Activated CD4-positive, alpha-beta T cell treated with anti-CD3 and anti-CD28 coated beads, Interleukin-2, amount 10 ng/mL, durations not matched to agents 7 days and 5 days (primary cell): ENCODE measurements at regions not wholly inside any gene's neighbourhood (a gene's known extent, or its start where the extent isn't known, plus 50 kb on each side); places are given as distances from the start of the nearest gene placed in this dataset.

Experiments
- CTCF ChIA-PET: fragments of 350-600 bp; sonication (Branson Sonifier 250); formaldehyde crosslinking; loops from one replicate; lab custom pipeline; 2021; ENCODE audit warnings: antibody characterized with exemption; lab: Charles Lee
- POLR2A ChIA-PET: fragments of 350-600 bp; sonication (Branson Sonifier 250); formaldehyde crosslinking; loops from one replicate; lab custom pipeline; 2021; ENCODE audit warnings: antibody characterized with exemption; lab: Charles Lee
- DNase-seq: peaks from one replicate; pipeline ENCODE4 v3.0.0-alpha.2; 2020
- H3K27ac Mint-ChIP-seq: one replicate; pipeline ENCODE4 v1.8.0; 2021; ENCODE audit warnings: mild to moderate bottlenecking, moderate library complexity, mixed read lengths
- H3K27me3 Mint-ChIP-seq: one replicate; pipeline ENCODE4 v1.8.0; 2021; ENCODE audit warnings: mixed read lengths
- H3K36me3 Mint-ChIP-seq: one replicate; pipeline ENCODE4 v1.8.0; 2021; ENCODE audit warnings: low read depth, mixed read lengths
- H3K4me1 Mint-ChIP-seq: one replicate; pipeline ENCODE4 v1.8.0; 2021; ENCODE audit warnings: mixed read lengths
- H3K4me3 Mint-ChIP-seq: one replicate; pipeline ENCODE4 v1.8.0; 2021; ENCODE audit warnings: mild to moderate bottlenecking, moderate library complexity, mixed read lengths
- H3K9me3 Mint-ChIP-seq: one replicate; pipeline ENCODE4 v1.8.0; 2021; ENCODE audit warnings: mixed read lengths

- Mint-ChIP-seq H3K27me3 (no peaks in the 10 kb centered on the region), H3K4me3 (no peak overlapping the region), H3K4me1 (no peaks in the 10 kb centered on the region), H3K9me3 (peaks cover 19% of the 10 kb centered on the region), H3K36me3 (peaks cover 3% of the 10 kb centered on the region), H3K27ac (no peak overlapping the region)
- ChIA-PET CTCF (no interaction called here), POLR2A (no interaction called here)
- DNase-seq, result no peak
Observed at GRCh38 chr2:10520154-10520553, 72.0 kb upstream of the ODC1 start.

GRCh38 chr2:10519394-10519740, 71.2 kb upstream of the ODC1 start:
- no peaks in the 10 kb centered on the region for H3K27me3 Mint-ChIP-seq
- H3K36me3 Mint-ChIP-seq, result peaks cover 3% of the 10 kb centered on the region

GRCh38 chr2:10518470-10519393, 70.6 kb upstream of the ODC1 start:
- ChIA-PET CTCF (no interaction called here), POLR2A (no interaction called here)
- peaks cover 3% of the 10 kb centered on the region for H3K36me3 Mint-ChIP-seq
- H3K27me3 Mint-ChIP-seq, result no peaks in the 10 kb centered on the region
- H3K27ac Mint-ChIP-seq, result no peak overlapping the region
- H3K4me1 Mint-ChIP-seq, result no peaks in the 10 kb centered on the region
- no peak for DNase-seq
- peaks cover 24% of the 10 kb centered on the region for H3K9me3 Mint-ChIP-seq
- H3K4me3 Mint-ChIP-seq, result no peak overlapping the region

More at GRCh38 chr2:10519394-10519740, 71.2 kb upstream of the ODC1 start:
- Mint-ChIP-seq H3K4me1 (no peaks in the 10 kb centered on the region), H3K27ac (no peak overlapping the region), H3K9me3 (peaks cover 24% of the 10 kb centered on the region), H3K4me3 (no peak overlapping the region)
- DNase-seq, result no peak
- ChIA-PET CTCF (no interaction called here), POLR2A (no interaction called here)

GRCh38 chr2:10517351-10518043, 69.4 kb upstream of the ODC1 start:
- H3K4me3 Mint-ChIP-seq, result no peak overlapping the region
- peaks cover 3% of the 10 kb centered on the region for H3K36me3 Mint-ChIP-seq
- ChIA-PET POLR2A (no interaction called here), CTCF (no interaction called here)
- H3K9me3 Mint-ChIP-seq, result peaks cover 24% of the 10 kb centered on the region
- H3K27ac Mint-ChIP-seq, result no peak overlapping the region
- H3K27me3 Mint-ChIP-seq, result no peaks in the 10 kb centered on the region
- DNase-seq, result no peak
- no peaks in the 10 kb centered on the region for H3K4me1 Mint-ChIP-seq

- ChIA-PET CTCF (no interaction called here), POLR2A (no interaction called here)
- Mint-ChIP-seq H3K9me3 (peaks cover 24% of the 10 kb centered on the region), H3K27ac (no peak overlapping the region), H3K36me3 (peaks cover 3% of the 10 kb centered on the region), H3K27me3 (peaks cover 4% of the 10 kb centered on the region), H3K4me3 (no peak overlapping the region), H3K4me1 (no peaks in the 10 kb centered on the region)
- DNase-seq, result no peak
Observed at GRCh38 chr2:10515887-10516286, 67.8 kb upstream of the ODC1 start.

GRCh38 chr2:10514743-10515142, 66.6 kb upstream of the ODC1 start:
- no peak for DNase-seq
- Mint-ChIP-seq H3K4me1 (no peaks in the 10 kb centered on the region), H3K4me3 (no peak overlapping the region), H3K27ac (no peak overlapping the region), H3K9me3 (peaks cover 24% of the 10 kb centered on the region), H3K27me3 (peaks cover 9% of the 10 kb centered on the region), H3K36me3 (peaks cover 3% of the 10 kb centered on the region)
- POLR2A ChIA-PET, result no interaction called here
- CTCF ChIA-PET, result no interaction called here

- Mint-ChIP-seq H3K36me3 (peaks cover 3% of the 10 kb centered on the region), H3K27me3 (peaks cover 10% of the 10 kb centered on the region), H3K9me3 (peaks cover 24% of the 10 kb centered on the region), H3K4me1 (no peaks in the 10 kb centered on the region), H3K4me3 (no peak overlapping the region), H3K27ac (no peak overlapping the region)
- POLR2A ChIA-PET, result no interaction called here
- CTCF ChIA-PET, result no interaction called here
- no peak for DNase-seq
Observed at GRCh38 chr2:10514273-10514672, 66.1 kb upstream of the ODC1 start.

- Mint-ChIP-seq H3K4me3 (no peak overlapping the region), H3K27ac (no peak overlapping the region), H3K9me3 (peaks cover 24% of the 10 kb centered on the region), H3K36me3 (peaks cover 3% of the 10 kb centered on the region), H3K27me3 (peaks cover 17% of the 10 kb centered on the region), H3K4me1 (no peaks in the 10 kb centered on the region)
- CTCF ChIA-PET, result no interaction called here
- POLR2A ChIA-PET, result no interaction called here
- DNase-seq, result no peak
Observed at GRCh38 chr2:10513201-10513600, 65.1 kb upstream of the ODC1 start.

GRCh38 chr2:10508038-10508437, 59.9 kb upstream of the ODC1 start:
- Mint-ChIP-seq H3K4me3 (no peak overlapping the region), H3K4me1 (no peaks in the 10 kb centered on the region), H3K9me3 (no peaks in the 10 kb centered on the region), H3K36me3 (no peaks in the 10 kb centered on the region), H3K27me3 (peaks cover 19% of the 10 kb centered on the region), H3K27ac (no peak overlapping the region)
- POLR2A ChIA-PET, result no interaction called here
- no peak for DNase-seq
- CTCF ChIA-PET, result no interaction called here

- Mint-ChIP-seq H3K4me3 (no peak overlapping the region), H3K36me3 (no peaks in the 10 kb centered on the region), H3K9me3 (no peaks in the 10 kb centered on the region), H3K4me1 (no peaks in the 10 kb centered on the region), H3K27ac (no peak overlapping the region), H3K27me3 (peaks cover 19% of the 10 kb centered on the region)
- DNase-seq, result no peak
- ChIA-PET CTCF (no interaction called here), POLR2A (no interaction called here)
Observed at GRCh38 chr2:10507106-10507505, 59.0 kb upstream of the ODC1 start.

- no peak for DNase-seq
- Mint-ChIP-seq H3K36me3 (no peaks in the 10 kb centered on the region), H3K4me1 (no peaks in the 10 kb centered on the region), H3K27ac (no peak overlapping the region), H3K9me3 (no peaks in the 10 kb centered on the region), H3K4me3 (no peak overlapping the region), H3K27me3 (peaks cover 14% of the 10 kb centered on the region)
- CTCF ChIA-PET, result interaction anchor here (1.2 to 1.3 kb wide), 2 partner anchors 12 to 22 kb away, joined by 3 read pairs; no protein-coding TSS in a partner anchor
- POLR2A ChIA-PET, result no interaction called here
Observed at GRCh38 chr2:10504994-10505820, 57.1 kb upstream of the ODC1 start.

- Mint-ChIP-seq H3K27ac (no peak overlapping the region), H3K27me3 (peaks cover 10% of the 10 kb centered on the region), H3K36me3 (no peaks in the 10 kb centered on the region), H3K4me3 (no peak overlapping the region), H3K4me1 (no peaks in the 10 kb centered on the region), H3K9me3 (no peaks in the 10 kb centered on the region)
- POLR2A ChIA-PET, result no interaction called here
- CTCF ChIA-PET, result interaction anchor here (0.6 to 1.3 kb wide), 5 partner anchors 9 to 1987 kb away, joined by 3 read pairs; no protein-coding TSS in a partner anchor
- no peak for DNase-seq
Observed at GRCh38 chr2:10504370-10504993, 56.4 kb upstream of the ODC1 start.
